Thyroid gland (tissue), 4 donors: ENCODE measurements at regions not wholly inside any gene's neighbourhood (a gene's known extent, or its start where the extent isn't known, plus 50 kb on each side); places are given as distances from the start of the nearest gene placed in this dataset.

Experiments used
- DNase-seq, 2 donors: peaks; one replicate each; pipeline ENCODE4 v3.0.0-alpha.2; 2019
- H3K27ac ChIP-seq, 3 donors: fragments of 200-600 bp; sonication (generic); 1 replicate in 2 of 3; 2 replicates in 1 of 3; pipeline ENCODE4 v1.5.1; 2016 to 2019; ENCODE audit warnings: mild to moderate bottlenecking in 1 of 3, moderate library complexity in 1 of 3
- H3K27me3 ChIP-seq: fragments of 200-600 bp; sonication (generic); one replicate; pipeline ENCODE4 v1.5.1; 2019
- H3K36me3 ChIP-seq, 2 donors: fragments of 200-600 bp; sonication (generic); one replicate each; pipeline ENCODE4 v1.5.1; 2016 to 2019
- H3K4me1 ChIP-seq, 2 donors: fragments of 200-600 bp; sonication (generic); one replicate each; pipeline ENCODE4 v1.5.1; 2017 to 2019
- H3K4me3 ChIP-seq, 3 donors: fragments of 200-600 bp; sonication (generic); replicated peaks in 1 of 3; 1 replicate in 2 of 3; 2 replicates in 1 of 3; pipeline ENCODE4 v1.5.1; 2016; ENCODE audit warnings: mild to moderate bottlenecking in 1 of 3
- H3K9me3 ChIP-seq: fragments of 200-600 bp; sonication (generic); one replicate; pipeline ENCODE4 v1.5.1; 2017
- POLR2A ChIP-seq, 2 donors: fragments of 450-650 bp; IDR thresholded peaks; one replicate each; pipeline ENCODE4 v1.6.1; 2017; ENCODE audit warnings: antibody characterized with exemption in 2 of 2, mild to moderate bottlenecking in 2 of 2, moderate library complexity in 1 of 2
- WGBS, 2 donors: methylation state at CpG; one replicate each; pipeline ENCODE4 v1.1.5; 2017; 5-methylcytosine and 5-hydroxymethylcytosine counted together
- intact Hi-C: fragments of 100-400 bp; cut with DNase I; formaldehyde crosslinking; loops from one replicate; pipeline ENCODE4 v1.15.1; 2023
- TF ChIP-seq, protein P1 (sequence below), 6 experiments: fragments of 200-600 bp in 3 of 6; fragments of 450-650 bp in 3 of 6; sonication (generic) in 3 of 6; IDR thresholded peaks; one replicate each; pipeline ENCODE4 v1.5.1; 2016 to 2019; ENCODE audit warnings: antibody characterized with exemption in 6 of 6, mild to moderate bottlenecking in 2 of 6, inconsistent platforms in 1 of 6, moderate library complexity in 1 of 6

DNA sequence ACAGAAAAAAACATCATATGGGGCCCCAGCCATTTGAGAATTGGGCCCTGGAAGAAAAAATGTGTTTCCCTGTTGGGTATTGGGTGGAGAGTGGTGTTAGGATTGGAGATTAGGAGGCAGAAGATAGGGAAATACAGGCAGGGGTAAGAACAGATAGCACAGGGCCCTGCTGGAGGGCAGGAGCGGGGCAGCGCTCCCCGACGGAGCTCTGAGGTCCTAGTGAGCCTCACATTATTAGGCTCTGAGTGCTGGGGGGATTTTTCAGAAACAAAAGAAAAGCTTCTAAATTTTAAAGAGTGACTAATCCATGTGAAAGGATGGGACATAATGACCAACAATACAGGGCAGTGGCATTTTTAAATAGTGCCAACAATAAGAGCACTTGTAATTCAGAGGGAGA, 241.2 kb downstream of the SOX2 start:
- Histone ChIP-seq H3K9me3 (no peaks in the 10 kb centered on the region), H3K27ac (no peak overlapping the region), H3K27me3 (no peaks in the 10 kb centered on the region), H3K36me3 (no peaks in the 10 kb centered on the region), H3K4me1 (no peaks in the 10 kb centered on the region), H3K4me3 (no peak overlapping the region)
- no peak for DNase-seq
- intact Hi-C loops, result no loop called here
- TF ChIP-seq, protein P1, sequence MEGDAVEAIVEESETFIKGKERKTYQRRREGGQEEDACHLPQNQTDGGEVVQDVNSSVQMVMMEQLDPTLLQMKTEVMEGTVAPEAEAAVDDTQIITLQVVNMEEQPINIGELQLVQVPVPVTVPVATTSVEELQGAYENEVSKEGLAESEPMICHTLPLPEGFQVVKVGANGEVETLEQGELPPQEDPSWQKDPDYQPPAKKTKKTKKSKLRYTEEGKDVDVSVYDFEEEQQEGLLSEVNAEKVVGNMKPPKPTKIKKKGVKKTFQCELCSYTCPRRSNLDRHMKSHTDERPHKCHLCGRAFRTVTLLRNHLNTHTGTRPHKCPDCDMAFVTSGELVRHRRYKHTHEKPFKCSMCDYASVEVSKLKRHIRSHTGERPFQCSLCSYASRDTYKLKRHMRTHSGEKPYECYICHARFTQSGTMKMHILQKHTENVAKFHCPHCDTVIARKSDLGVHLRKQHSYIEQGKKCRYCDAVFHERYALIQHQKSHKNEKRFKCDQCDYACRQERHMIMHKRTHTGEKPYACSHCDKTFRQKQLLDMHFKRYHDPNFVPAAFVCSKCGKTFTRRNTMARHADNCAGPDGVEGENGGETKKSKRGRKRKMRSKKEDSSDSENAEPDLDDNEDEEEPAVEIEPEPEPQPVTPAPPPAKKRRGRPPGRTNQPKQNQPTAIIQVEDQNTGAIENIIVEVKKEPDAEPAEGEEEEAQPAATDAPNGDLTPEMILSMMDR (IDR thresholded peaks at IDR 0.05), result no peak
- no peak for TF ChIP-seq POLR2A (IDR thresholded peaks at IDR 0.05)
- 71 to 72% methylated on average over 4 of the region's 4 CpGs for WGBS, 2 donors

DNA sequence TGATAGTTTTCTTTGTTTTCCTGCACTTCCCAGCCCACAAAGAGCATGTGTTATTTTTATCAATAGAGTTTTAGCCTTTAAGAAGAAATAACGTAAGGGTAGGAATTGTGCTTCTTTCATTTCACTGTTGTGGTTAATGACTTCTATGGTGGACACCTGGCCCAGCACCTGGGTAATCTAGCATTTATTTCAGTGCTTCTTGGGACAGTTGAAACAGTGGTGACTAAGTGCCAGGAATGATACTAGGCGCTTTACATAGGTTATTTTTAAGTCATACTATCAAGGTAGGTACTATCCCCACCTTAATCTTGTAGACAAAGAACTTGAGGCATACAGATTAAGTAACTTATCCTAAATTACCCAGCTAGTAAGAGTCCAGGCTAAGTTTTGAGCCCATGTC, 243.8 kb downstream of the SOX2 start:
- Histone ChIP-seq H3K36me3 (no peaks in the 10 kb centered on the region), H3K4me3 (no peak overlapping the region), H3K9me3 (no peaks in the 10 kb centered on the region), H3K27ac (no peak overlapping the region), H3K4me1 (no peaks in the 10 kb centered on the region), H3K27me3 (no peaks in the 10 kb centered on the region)
- TF ChIP-seq, protein P1 (IDR thresholded peaks at IDR 0.05), result no peak
- no peak for TF ChIP-seq POLR2A (IDR thresholded peaks at IDR 0.05)
- intact Hi-C loops, result no loop called here
- WGBS, 2 donors, result 91 to 94% methylated on average over 2 of the region's 2 CpGs
- no peak for DNase-seq

DNA sequence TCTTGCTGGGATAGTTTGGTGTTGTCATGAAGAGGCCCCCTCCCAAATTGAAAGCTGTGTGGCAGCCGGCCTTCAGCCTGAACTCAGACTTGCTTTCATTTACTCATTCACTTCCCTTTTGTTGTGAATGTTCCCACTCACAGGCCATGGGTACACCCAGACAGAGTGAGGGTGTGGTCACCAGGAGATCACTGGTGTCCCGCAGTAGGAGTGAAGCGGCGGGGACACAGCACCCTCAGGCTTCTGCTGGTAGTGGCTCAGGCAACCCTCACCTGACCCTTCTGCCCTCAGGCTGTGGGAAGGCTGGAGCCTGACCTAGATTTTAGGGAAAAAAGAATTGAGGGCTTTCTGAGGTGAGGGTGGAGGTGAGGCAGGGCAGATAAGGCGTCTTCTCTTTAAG, 244.4 kb downstream of the SOX2 start:
- no peaks in the 10 kb centered on the region for H3K27me3 ChIP-seq
- no peaks in the 10 kb centered on the region for H3K36me3 ChIP-seq
- no peak overlapping the region for H3K4me3 ChIP-seq
- no peak for DNase-seq
- no peaks in the 10 kb centered on the region for H3K9me3 ChIP-seq
- WGBS, 2 donors, result 92 to 93% methylated on average over 5 of the region's 5 CpGs
- no peak overlapping the region for H3K27ac ChIP-seq
- TF ChIP-seq POLR2A (IDR thresholded peaks at IDR 0.05), result no peak
- TF ChIP-seq, protein P1 (IDR thresholded peaks at IDR 0.05), result no peak
- H3K4me1 ChIP-seq, result no peaks in the 10 kb centered on the region
- intact Hi-C loops, result no loop called here

DNA sequence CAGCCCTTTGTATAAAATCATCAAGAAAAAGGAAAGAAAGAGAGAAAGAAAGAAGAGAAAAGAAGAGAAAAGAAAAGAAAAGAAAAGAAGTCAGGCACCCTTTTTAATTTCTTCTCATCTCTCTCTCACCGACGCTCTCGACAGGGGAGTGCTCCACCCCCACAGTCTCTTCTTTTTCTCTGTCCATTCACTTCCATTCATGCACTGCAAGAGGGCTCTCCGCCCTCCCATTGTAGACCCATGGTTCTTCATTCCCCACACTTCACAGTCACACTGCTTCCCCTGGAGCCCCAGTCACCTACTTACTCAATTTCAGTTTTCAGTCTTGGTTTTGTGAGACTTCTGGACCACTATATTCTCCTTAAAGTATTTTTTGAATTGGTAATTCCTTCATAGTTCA, 254.7 kb downstream of the SOX2 start:
- intact Hi-C loops, result no loop called here
- 45 to 52% methylated on average over 4 of the region's 4 CpGs for WGBS, 2 donors
- no peaks in the 10 kb centered on the region for H3K4me1 ChIP-seq
- DNase-seq, result no peak
- H3K27ac ChIP-seq, result no peak overlapping the region
- TF ChIP-seq, protein P1 (IDR thresholded peaks at IDR 0.05), result no peak
- TF ChIP-seq POLR2A (IDR thresholded peaks at IDR 0.05), result no peak
- no peaks in the 10 kb centered on the region for H3K36me3 ChIP-seq
- no peaks in the 10 kb centered on the region for H3K9me3 ChIP-seq
- H3K4me3 ChIP-seq, result no peak overlapping the region
- no peaks in the 10 kb centered on the region for H3K27me3 ChIP-seq

DNA sequence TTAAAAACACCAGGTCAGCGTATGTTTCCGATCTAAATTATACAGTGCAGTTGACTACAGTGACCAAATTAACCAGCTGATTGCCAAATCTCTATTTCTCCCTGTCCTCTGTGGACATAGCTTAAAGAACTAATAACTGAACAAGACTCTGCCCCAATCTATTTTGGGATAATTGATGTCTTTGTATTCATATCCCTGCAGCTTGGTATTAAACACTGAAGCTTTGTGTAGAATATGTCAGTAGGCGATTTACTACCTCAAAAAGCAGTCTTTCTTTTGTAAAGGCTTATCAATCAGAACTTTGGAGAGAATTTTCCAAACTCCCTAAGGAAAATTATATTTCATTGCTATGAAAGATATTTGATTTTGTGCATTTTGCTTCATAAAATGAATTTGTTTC, 258.2 kb downstream of the SOX2 start:
- Histone ChIP-seq H3K9me3 (no peaks in the 10 kb centered on the region), H3K27ac (no peak overlapping the region), H3K27me3 (no peaks in the 10 kb centered on the region), H3K4me3 (no peak overlapping the region), H3K4me1 (no peaks in the 10 kb centered on the region), H3K36me3 (no peaks in the 10 kb centered on the region)
- no peak for TF ChIP-seq POLR2A (IDR thresholded peaks at IDR 0.05)
- TF ChIP-seq, protein P1 (IDR thresholded peaks at IDR 0.05), result no peak
- DNase-seq, result no peak
- intact Hi-C loops, result no loop called here
- WGBS, 2 donors, result 88 to 91% methylated on average over 3 of the region's 3 CpGs
